Neutrophil (primary cell): ENCODE measurements at regions not wholly inside any gene's neighbourhood (a gene's known extent, or its start where the extent isn't known, plus 50 kb on each side); places are given as distances from the start of the nearest gene placed in this dataset.

Experiments used
- H3K27ac ChIP-seq: fragments of 200-600 bp; sonication (generic); 2 replicates; pipeline ENCODE4 v1.5.1; 2016; ENCODE audit warnings: mild to moderate bottlenecking, moderate library complexity
- H3K27me3 ChIP-seq: fragments of 200-600 bp; sonication (generic); 2 replicates; pipeline ENCODE4 v1.6.0; 2016; ENCODE audit warnings: mild to moderate bottlenecking
- H3K36me3 ChIP-seq: fragments of 200-600 bp; sonication (generic); 2 replicates; pipeline ENCODE4 v1.5.1; 2017
- H3K4me1 ChIP-seq, 2 experiments: fragments of 200-600 bp in 1 of 2; sonication (generic) in 1 of 2; 1 replicate in 1 of 2; 2 replicates in 1 of 2; pipeline versions ENCODE4 v1.5.1 to v1.6.1; 2013 to 2016; ENCODE audit warnings: low read depth in 1 of 2, low read length in 1 of 2, mild to moderate bottlenecking in 1 of 2, moderate library complexity in 1 of 2; ENCODE audit not compliant: control insufficient read depth in 1 of 2, insufficient read depth in 1 of 2
- H3K4me3 ChIP-seq, 2 experiments: fragments of 200-600 bp in 1 of 2; sonication (generic) in 1 of 2; 1 replicate in 1 of 2; 2 replicates in 1 of 2; pipeline ENCODE4 v1.5.1; 2013 to 2016; ENCODE audit warnings: low read depth in 1 of 2, low read length in 1 of 2, mild to moderate bottlenecking in 1 of 2, moderate library complexity in 1 of 2
- H3K9me3 ChIP-seq: fragments of 200-600 bp; sonication (generic); 2 replicates; pipeline ENCODE4 v1.5.1; 2016
- TF ChIP-seq, protein P1 (sequence below): fragments of 200-600 bp; sonication (generic); IDR thresholded peaks from 2 replicates; pipeline ENCODE4 v1.5.1; 2016; ENCODE audit warnings: antibody characterized with exemption

DNA sequence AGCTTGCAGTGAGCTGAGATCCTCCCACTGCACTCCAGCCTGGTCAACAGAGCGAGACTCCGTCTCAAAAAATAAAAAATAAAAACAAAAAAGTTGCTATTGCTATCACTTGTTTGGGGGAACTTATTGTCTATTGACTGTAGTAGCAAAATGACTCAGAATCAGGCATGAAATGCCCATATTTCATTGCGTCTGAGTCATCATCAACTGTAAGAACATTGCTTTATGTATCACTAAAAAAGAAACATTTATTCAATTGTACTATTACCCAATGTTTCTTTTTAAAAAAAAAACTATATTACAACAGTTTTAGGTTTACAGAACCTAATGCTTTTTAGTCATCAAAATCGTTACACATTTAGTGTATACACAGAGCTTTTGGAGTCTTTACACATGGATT is 91.0 kb upstream of the FMN2 start:
- TF ChIP-seq, protein P1, sequence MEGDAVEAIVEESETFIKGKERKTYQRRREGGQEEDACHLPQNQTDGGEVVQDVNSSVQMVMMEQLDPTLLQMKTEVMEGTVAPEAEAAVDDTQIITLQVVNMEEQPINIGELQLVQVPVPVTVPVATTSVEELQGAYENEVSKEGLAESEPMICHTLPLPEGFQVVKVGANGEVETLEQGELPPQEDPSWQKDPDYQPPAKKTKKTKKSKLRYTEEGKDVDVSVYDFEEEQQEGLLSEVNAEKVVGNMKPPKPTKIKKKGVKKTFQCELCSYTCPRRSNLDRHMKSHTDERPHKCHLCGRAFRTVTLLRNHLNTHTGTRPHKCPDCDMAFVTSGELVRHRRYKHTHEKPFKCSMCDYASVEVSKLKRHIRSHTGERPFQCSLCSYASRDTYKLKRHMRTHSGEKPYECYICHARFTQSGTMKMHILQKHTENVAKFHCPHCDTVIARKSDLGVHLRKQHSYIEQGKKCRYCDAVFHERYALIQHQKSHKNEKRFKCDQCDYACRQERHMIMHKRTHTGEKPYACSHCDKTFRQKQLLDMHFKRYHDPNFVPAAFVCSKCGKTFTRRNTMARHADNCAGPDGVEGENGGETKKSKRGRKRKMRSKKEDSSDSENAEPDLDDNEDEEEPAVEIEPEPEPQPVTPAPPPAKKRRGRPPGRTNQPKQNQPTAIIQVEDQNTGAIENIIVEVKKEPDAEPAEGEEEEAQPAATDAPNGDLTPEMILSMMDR = no peak
- peaks cover 0 to 3% of the 10 kb centered on the region in 2 experiments for H3K4me1 ChIP-seq
- no peak overlapping the region for H3K4me3 ChIP-seq
- no peak overlapping the region for H3K27ac ChIP-seq
- no peaks in the 10 kb centered on the region for H3K9me3 ChIP-seq
- H3K27me3 ChIP-seq = peaks cover 71% of the 10 kb centered on the region
- no peaks in the 10 kb centered on the region for H3K36me3 ChIP-seq

DNA sequence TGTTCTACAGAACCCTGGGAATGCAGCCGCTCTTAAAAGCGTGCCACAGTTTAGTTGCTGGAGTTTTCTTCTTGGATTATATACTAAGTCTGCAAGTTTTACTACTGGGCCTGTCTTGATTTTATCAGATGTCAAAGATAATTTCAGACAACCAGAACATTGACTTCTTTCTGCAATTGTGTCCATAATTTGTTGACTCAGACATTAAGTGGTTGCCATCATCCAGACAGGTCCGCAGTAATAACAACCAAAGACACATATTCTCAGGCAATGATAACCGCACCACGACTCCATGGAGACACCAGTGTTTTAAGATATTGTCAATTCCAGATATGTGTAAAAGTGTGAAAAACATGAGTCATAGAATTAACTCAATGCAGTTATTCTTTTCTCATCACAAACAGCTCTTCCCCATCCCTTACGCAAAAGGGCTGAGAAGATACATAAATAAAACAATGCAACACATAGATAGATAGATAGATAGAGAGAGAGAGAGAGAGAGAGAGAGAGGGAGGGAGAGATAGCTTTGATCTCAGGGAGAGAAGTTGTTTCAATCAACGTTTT is 90.4 kb upstream of the FMN2 start:
- no peaks in the 10 kb centered on the region for H3K9me3 ChIP-seq
- H3K4me3 ChIP-seq = no peak overlapping the region
- H3K27me3 ChIP-seq = peaks cover 65% of the 10 kb centered on the region
- no peaks in the 10 kb centered on the region for H3K36me3 ChIP-seq
- peaks cover 0 to 3% of the 10 kb centered on the region in 2 experiments for H3K4me1 ChIP-seq
- H3K27ac ChIP-seq = no peak overlapping the region
- TF ChIP-seq, protein P1 = no peak

DNA sequence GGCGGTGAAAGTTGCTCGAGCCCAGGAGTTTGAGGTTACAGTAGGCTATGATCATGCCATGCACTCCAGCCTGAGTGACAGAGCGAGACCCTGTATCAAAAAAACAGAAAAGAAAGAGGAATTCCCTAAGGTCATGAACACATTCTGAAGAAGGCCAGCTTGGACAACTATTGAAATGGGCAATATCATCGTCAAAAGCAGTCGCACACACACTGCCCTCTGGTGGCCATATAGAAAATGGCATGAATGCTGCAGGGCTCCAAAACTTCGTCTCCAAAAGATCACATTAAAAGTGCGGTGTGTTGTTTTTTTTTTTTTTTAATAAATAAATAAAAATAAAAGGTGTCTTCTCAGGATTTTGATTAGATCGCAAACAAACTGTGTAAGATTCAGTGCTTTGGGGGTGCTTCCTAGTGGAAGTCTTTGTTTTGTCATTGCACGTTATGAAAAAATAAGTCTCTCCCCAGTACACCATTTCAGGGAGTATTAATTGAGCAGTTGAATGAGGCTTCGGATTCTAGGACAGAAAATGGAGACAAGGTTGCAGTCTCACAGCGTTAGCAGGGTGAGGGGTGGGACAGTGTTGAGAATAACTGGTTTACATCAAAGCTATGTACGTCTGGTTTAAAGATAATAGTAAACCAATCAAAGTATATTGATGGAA is 87.5 kb upstream of the FMN2 start:
- H3K27ac ChIP-seq = no peak overlapping the region
- no peak overlapping the region for H3K4me3 ChIP-seq
- H3K36me3 ChIP-seq = no peaks in the 10 kb centered on the region
- TF ChIP-seq, protein P1 = peak; percentile 50
- no peaks in the 10 kb centered on the region for H3K9me3 ChIP-seq
- H3K4me1 ChIP-seq = no peaks in the 10 kb centered on the region
- H3K27me3 ChIP-seq = peaks cover 35% of the 10 kb centered on the region

DNA sequence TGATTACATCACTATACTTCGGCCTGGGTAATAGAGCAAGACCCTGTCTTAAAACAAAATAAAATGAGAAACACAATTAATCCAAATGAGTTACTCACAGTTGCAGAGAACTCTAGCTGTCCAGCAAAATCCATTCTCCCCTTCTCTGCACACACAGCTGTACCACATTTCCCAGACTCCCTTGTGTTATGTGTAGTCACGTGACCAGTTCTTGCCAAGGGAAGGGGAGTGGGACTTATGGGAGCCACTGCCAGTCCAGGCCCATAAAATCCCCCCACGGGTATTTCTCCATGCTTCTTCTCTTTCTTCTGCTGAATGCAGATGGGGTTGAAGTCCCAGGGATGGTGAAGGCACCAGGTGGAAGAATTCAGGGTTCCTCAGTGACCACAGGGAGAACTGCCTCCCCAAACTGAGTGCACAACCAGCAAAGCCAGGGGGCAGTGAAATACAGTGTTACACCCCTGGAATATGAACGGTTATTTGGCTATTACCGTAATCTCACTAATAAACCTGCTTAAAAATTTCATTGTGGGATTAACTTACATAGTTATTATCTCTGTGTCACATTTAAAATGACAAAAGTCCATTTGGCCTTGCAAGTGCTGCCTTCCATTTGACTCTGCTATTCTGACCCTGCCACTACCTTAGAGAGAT is 85.6 kb upstream of the FMN2 start:
- Histone ChIP-seq H3K36me3 (no peaks in the 10 kb centered on the region), H3K27ac (no peak overlapping the region), H3K4me1 (no peaks in the 10 kb centered on the region), H3K9me3 (no peaks in the 10 kb centered on the region), H3K27me3 (peaks cover 16% of the 10 kb centered on the region), H3K4me3 (no peak overlapping the region)
- TF ChIP-seq, protein P1 = no peak

DNA sequence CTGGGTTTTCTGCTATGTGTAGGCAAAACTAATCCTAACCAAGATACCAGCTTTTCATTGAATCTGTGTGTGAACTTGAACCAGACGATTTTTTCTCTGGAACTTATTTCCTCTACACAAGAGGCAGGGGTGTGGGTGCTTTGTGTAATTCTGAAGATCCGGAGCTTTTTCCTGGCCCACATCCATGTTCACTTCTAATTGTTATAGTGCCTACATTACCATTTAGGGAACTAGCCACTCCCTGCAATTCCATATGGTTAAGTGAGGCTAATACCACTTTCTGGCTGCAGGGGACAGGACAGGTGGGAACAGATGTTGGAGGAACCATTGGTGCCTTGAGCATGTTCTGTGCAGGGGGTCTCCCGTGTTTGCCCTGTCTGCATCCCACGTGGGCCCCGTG is 83.4 kb upstream of the FMN2 start:
- Histone ChIP-seq H3K4me3 (no peak overlapping the region), H3K27me3 (no peaks in the 10 kb centered on the region), H3K9me3 (no peaks in the 10 kb centered on the region), H3K27ac (no peak overlapping the region), H3K4me1 (no peaks in the 10 kb centered on the region), H3K36me3 (no peaks in the 10 kb centered on the region)
- TF ChIP-seq, protein P1 = no peak
